ENCODE measurements at regions not wholly inside any gene's neighbourhood (a gene's known extent, or its start where the extent isn't known, plus 50 kb on each side); places are given as distances from the start of the nearest gene placed in this dataset.

DNA sequence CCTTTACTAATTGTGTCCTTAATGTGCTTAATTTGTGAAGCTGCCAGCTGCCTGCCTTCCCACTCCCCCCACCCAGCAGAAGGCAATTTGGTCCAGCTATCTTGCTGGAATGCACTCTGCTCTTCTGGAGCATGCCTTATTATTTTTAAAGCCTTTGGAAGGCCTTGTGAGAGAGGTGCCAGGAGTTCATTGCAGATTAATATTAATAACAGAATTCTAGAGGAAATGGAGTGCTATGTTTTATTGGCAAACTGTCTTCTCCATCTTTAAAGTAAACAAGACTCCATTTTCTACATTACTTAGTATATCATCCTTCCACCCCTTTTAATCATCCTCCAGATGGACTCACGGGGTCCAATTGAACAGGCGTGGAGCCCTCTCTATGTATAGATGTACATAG lies 50.8 kb upstream of the ZNF32 start:
- no peaks in the 10 kb centered on the region for H3K36me3 Mint-ChIP-seq (ENCODE audit: low read depth)
- H3K4me3 Mint-ChIP-seq: no peak overlapping the region
- H3K9me3 Mint-ChIP-seq (ENCODE audit: insufficient read depth): no peaks in the 10 kb centered on the region
- ChIA-PET CTCF (no interaction called here), POLR2A (no interaction called here)
- peaks cover 6% of the 10 kb centered on the region for H3K4me1 Mint-ChIP-seq (ENCODE audit: low read depth)
- H3K27ac Mint-ChIP-seq: no peak overlapping the region
- DNase-seq (no peak), ATAC-seq (no peak)
- no peaks in the 10 kb centered on the region for H3K27me3 Mint-ChIP-seq (ENCODE audit: low read depth)

Data from activated CD8-positive, alpha-beta T cell treated with anti-CD3 and anti-CD28 coated beads, Interleukin-2, amount 10 ng/mL, durations not matched to agents 7 days and 5 days (primary cell).